Muscle of leg (tissue), 3 donors: ENCODE measurements at regions not wholly inside any gene's neighbourhood (a gene's known extent, or its start where the extent isn't known, plus 50 kb on each side); places are given as distances from the start of the nearest gene placed in this dataset.

Experiments
- DNase-seq: peaks from one replicate; pipeline ENCODE4 v3.0.0; 2013
- H3K27ac ChIP-seq: one replicate; pipeline ENCODE4 v1.5.1; 2013; ENCODE audit warnings: mild to moderate bottlenecking, low read length, control low read depth
- H3K27me3 ChIP-seq: one replicate; pipeline ENCODE4 v1.6.1; 2013; ENCODE audit warnings: low read length; ENCODE audit not compliant: control insufficient read depth, insufficient read depth
- H3K36me3 ChIP-seq: one replicate; pipeline ENCODE4 v1.6.1; 2013; ENCODE audit warnings: low read length; ENCODE audit not compliant: control insufficient read depth, insufficient read depth
- H3K4me1 ChIP-seq: one replicate; pipeline ENCODE4 v1.6.1; 2013; ENCODE audit warnings: low read length; ENCODE audit not compliant: control insufficient read depth, insufficient read depth
- H3K4me3 ChIP-seq: one replicate; pipeline ENCODE4 v1.5.1; 2013; ENCODE audit warnings: low read length, control low read depth
- H3K9me3 ChIP-seq: replicated peaks from 2 replicates; pipeline ENCODE4 v1.6.1; 2013; ENCODE audit warnings: low read depth, low read length; ENCODE audit not compliant: control insufficient read depth
- WGBS: methylation state at CpG from one replicate; pipeline ENCODE4 v1.1.5; 2013; ENCODE audit warnings: missing lambda C conversion rate; ENCODE audit not compliant: insufficient coverage; 5-methylcytosine and 5-hydroxymethylcytosine counted together

DNA sequence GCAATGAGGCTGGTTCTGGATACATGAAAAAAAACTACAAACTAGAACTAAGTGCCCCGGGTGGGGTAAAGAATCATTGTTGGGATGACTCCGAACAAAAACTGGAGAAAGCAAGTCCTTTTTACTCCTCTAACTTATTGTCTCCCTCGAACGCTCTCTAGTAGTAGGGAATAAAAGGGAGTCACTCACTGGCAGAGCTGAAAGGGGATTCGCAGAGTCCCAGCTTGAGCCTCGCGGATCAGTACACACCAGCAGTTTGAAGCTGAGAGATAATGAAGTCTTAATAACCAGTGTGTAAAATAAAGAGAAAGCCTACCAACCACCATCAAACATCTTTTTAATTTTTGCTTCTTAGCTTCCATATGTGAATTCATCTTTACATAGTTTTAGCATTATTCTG, 521.9 kb upstream of the ARX start:
- Histone ChIP-seq H3K4me1 (no peaks in the 10 kb centered on the region), H3K27ac (no peak overlapping the region), H3K36me3 (no peaks in the 10 kb centered on the region), H3K4me3 (no peak overlapping the region), H3K9me3 (no peaks in the 10 kb centered on the region), H3K27me3 (no peaks in the 10 kb centered on the region)
- no peak for DNase-seq
- no CpG with 5 or more reads among the region's 7 CpGs for WGBS

GRCh38 chrX:25544641-25545040, 528.9 kb upstream of the ARX start:
- Histone ChIP-seq H3K36me3 (no peaks in the 10 kb centered on the region), H3K27me3 (no peaks in the 10 kb centered on the region), H3K4me1 (no peaks in the 10 kb centered on the region), H3K27ac (no peak overlapping the region), H3K4me3 (no peak overlapping the region), H3K9me3 (no peaks in the 10 kb centered on the region)
- no CpG with 5 or more reads among the region's 3 CpGs for WGBS
- no peak for DNase-seq

- Histone ChIP-seq H3K27me3 (no peaks in the 10 kb centered on the region), H3K36me3 (no peaks in the 10 kb centered on the region), H3K27ac (no peak overlapping the region), H3K4me3 (no peak overlapping the region), H3K9me3 (no peaks in the 10 kb centered on the region), H3K4me1 (no peaks in the 10 kb centered on the region)
- WGBS = no CpG with 5 or more reads among the region's 7 CpGs
- DNase-seq = no peak
These were observed 533.0 kb upstream of the ARX start for GRCh38 chrX:25548811-25549210.

DNA sequence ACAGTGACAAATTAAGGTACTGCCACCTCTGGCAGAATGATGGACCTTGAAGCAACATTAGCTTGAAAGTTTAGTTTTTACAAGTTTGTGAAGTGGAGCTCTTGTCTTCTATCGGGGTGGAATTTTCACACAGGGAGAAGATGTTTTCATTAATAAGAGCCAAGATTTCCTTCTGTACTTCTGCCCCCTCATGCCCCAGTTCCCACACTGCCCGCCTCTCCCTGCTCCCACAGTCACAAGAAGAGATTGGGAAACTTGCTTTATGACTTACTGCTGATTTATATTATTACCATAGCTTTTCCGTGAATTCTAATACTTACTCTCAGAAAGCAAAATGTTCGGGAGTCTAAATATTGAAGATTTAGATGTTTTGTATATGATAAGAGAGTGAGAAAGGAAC, 539.8 kb upstream of the ARX start:
- H3K4me3 ChIP-seq = no peak overlapping the region
- H3K36me3 ChIP-seq = no peaks in the 10 kb centered on the region
- peaks cover 2% of the 10 kb centered on the region for H3K27me3 ChIP-seq
- no peak overlapping the region for H3K27ac ChIP-seq
- WGBS = no CpG with 5 or more reads among the region's 4 CpGs
- H3K4me1 ChIP-seq = no peaks in the 10 kb centered on the region
- no peaks in the 10 kb centered on the region for H3K9me3 ChIP-seq
- DNase-seq = no peak

- no peaks in the 10 kb centered on the region for H3K4me1 ChIP-seq
- DNase-seq = no peak
- WGBS = no CpG with 5 or more reads among the region's 2 CpGs
- no peak overlapping the region for H3K4me3 ChIP-seq
- no peaks in the 10 kb centered on the region for H3K36me3 ChIP-seq
- H3K9me3 ChIP-seq = no peaks in the 10 kb centered on the region
- H3K27me3 ChIP-seq = peaks cover 2% of the 10 kb centered on the region
- H3K27ac ChIP-seq = no peak overlapping the region
These were observed 542.4 kb upstream of the ARX start for GRCh38 chrX:25558137-25558536.

- H3K4me1 ChIP-seq = no peaks in the 10 kb centered on the region
- peaks cover 2% of the 10 kb centered on the region for H3K27me3 ChIP-seq
- no peak for DNase-seq
- H3K9me3 ChIP-seq = no peaks in the 10 kb centered on the region
- no peak overlapping the region for H3K4me3 ChIP-seq
- H3K27ac ChIP-seq = no peak overlapping the region
- whole genome bisulfite sequencing = no CpG with 5 or more reads among the region's 1 CpG
- H3K36me3 ChIP-seq = no peaks in the 10 kb centered on the region
These were observed 545.4 kb upstream of the ARX start for GRCh38 chrX:25561190-25561589.

- Histone ChIP-seq H3K4me3 (no peak overlapping the region), H3K4me1 (no peaks in the 10 kb centered on the region), H3K27me3 (no peaks in the 10 kb centered on the region), H3K27ac (no peak overlapping the region), H3K36me3 (no peaks in the 10 kb centered on the region), H3K9me3 (no peaks in the 10 kb centered on the region)
- no peak for DNase-seq
These were observed 557.9 kb upstream of the ARX start for GRCh38 chrX:25573631-25574030.

DNA sequence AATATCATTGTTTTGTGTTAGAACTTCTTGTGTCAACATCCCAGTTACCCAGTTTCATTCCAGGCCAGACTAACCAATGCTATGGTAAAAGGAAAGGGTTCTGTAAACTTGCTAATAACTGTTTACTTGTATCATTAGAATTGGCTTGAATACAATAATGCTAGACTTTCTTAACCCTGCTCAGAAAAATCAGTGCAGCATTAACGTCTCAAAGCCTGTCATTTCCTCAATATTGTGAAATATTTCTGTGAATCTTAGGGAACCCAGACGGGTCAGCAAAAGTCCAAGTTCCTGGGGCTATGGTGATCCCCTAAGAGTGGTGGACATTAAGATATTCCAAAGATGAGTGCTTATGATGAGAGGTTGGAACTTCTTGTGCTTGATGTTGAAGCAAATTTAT, 541.2 kb upstream of the MAGEB18 start:
- H3K27ac ChIP-seq = no peak overlapping the region
- peaks cover 1% of the 10 kb centered on the region for H3K9me3 ChIP-seq
- H3K4me3 ChIP-seq = no peak overlapping the region
- no peak for DNase-seq
- H3K4me1 ChIP-seq = no peaks in the 10 kb centered on the region
- WGBS = no CpG with 5 or more reads among the region's 2 CpGs
- H3K36me3 ChIP-seq = no peaks in the 10 kb centered on the region
- H3K27me3 ChIP-seq = no peaks in the 10 kb centered on the region

- Histone ChIP-seq H3K4me3 (no peak overlapping the region), H3K27ac (no peak overlapping the region), H3K36me3 (no peaks in the 10 kb centered on the region), H3K4me1 (no peaks in the 10 kb centered on the region), H3K9me3 (peaks cover 2% of the 10 kb centered on the region), H3K27me3 (no peaks in the 10 kb centered on the region)
- peak; percentile 41 for DNase-seq
- 86% methylated on average over 1 of the region's 2 CpGs for WGBS
These were observed 540.6 kb upstream of the MAGEB18 start for GRCh38 chrX:25597551-25597950.

- Histone ChIP-seq H3K36me3 (no peaks in the 10 kb centered on the region), H3K4me3 (no peak overlapping the region), H3K4me1 (no peaks in the 10 kb centered on the region), H3K27ac (no peak overlapping the region), H3K27me3 (no peaks in the 10 kb centered on the region), H3K9me3 (peaks cover 2% of the 10 kb centered on the region)
- WGBS = no CpG with 5 or more reads among the region's 3 CpGs
- no peak for DNase-seq
These were observed 539.1 kb upstream of the MAGEB18 start for GRCh38 chrX:25599061-25599460.

DNA sequence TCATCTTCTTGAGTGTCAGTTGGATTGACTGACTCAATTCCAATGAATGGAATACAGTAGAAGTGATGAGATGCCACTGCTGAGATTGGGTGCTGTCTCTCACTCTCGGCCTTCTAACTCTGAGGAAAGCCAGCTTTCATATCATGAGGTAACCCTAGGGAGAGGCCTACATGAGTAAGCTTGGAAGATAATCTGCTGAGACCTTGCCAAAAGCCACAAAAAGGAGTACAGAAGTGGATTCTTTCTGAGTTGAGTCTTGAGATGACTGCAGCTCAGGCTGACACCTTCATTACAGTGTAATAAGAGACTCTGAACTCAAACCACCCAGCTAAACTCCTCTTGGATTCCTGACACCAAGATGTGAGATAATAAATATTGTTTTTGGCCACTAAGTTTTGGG, 537.4 kb upstream of the MAGEB18 start:
- H3K36me3 ChIP-seq = no peaks in the 10 kb centered on the region
- H3K27me3 ChIP-seq = no peaks in the 10 kb centered on the region
- no peak for DNase-seq
- WGBS = 71% methylated on average over 1 of the region's 1 CpG
- no peak overlapping the region for H3K4me3 ChIP-seq
- no peak overlapping the region for H3K27ac ChIP-seq
- peaks cover 2% of the 10 kb centered on the region for H3K9me3 ChIP-seq
- H3K4me1 ChIP-seq = no peaks in the 10 kb centered on the region
